Fibroblast of lung (primary cell): ENCODE measurements at regions not wholly inside any gene's neighbourhood (a gene's known extent, or its start where the extent isn't known, plus 50 kb on each side); places are given as distances from the start of the nearest gene placed in this dataset.

Experiments used
- DNase-seq, 2 donors: peaks; one replicate each; pipeline versions ENCODE4 v3.0.0 to v3.0.0-alpha.2; 2010; ENCODE audit warnings: low read depth in 2 of 2
- H2AFZ ChIP-seq: 2 replicates; pipeline ENCODE4 v1.5.1; 2012; ENCODE audit warnings: low read length, control low read depth, inconsistent platforms
- H3K27ac ChIP-seq: 2 replicates; pipeline ENCODE4 v1.5.1; 2011; ENCODE audit warnings: low read length, control low read depth; ENCODE audit not compliant: insufficient read depth
- H3K27me3 ChIP-seq: 2 replicates; pipeline ENCODE4 v1.5.1; 2011; ENCODE audit warnings: mild to moderate bottlenecking, low read length; ENCODE audit not compliant: control insufficient read depth, insufficient read depth
- H3K36me3 ChIP-seq: 2 replicates; pipeline ENCODE4 v1.5.1; 2011; ENCODE audit warnings: low read length; ENCODE audit not compliant: control insufficient read depth, insufficient read depth
- H3K4me1 ChIP-seq: 2 replicates; pipeline ENCODE4 v1.5.1; 2011; ENCODE audit warnings: low read length; ENCODE audit not compliant: control insufficient read depth, insufficient read depth; ENCODE audit errors: extremely low read depth
- H3K4me2 ChIP-seq: 2 replicates; pipeline ENCODE4 v1.5.1; 2011; ENCODE audit warnings: low read length, control low read depth; ENCODE audit not compliant: insufficient read depth; ENCODE audit errors: extremely low read depth
- H3K4me3 ChIP-seq, 4 experiments: fragments of 200-600 bp in 1 of 4; sonication (generic) in 1 of 4; replicated peaks in 1 of 4; 2 replicates each; pipeline ENCODE4 v1.5.1; 2011 to 2016; ENCODE audit warnings: low read length in 4 of 4, low read depth in 3 of 4, mild to moderate bottlenecking in 3 of 4, control low read depth in 2 of 4, inconsistent platforms in 1 of 4, mixed read lengths in 1 of 4; ENCODE audit not compliant: insufficient read depth in 1 of 4; ENCODE audit errors: control extremely low read depth in 1 of 4
- H3K79me2 ChIP-seq: 2 replicates; pipeline ENCODE4 v1.5.1; 2012; ENCODE audit warnings: mild to moderate bottlenecking, low read length, inconsistent platforms; ENCODE audit not compliant: control insufficient read depth, insufficient read depth
- H3K9ac ChIP-seq: 2 replicates; pipeline ENCODE4 v1.5.1; 2011; ENCODE audit warnings: mild to moderate bottlenecking, low read length, control low read depth; ENCODE audit not compliant: insufficient read depth
- H3K9me3 ChIP-seq: 2 replicates; pipeline ENCODE4 v1.5.1; 2012; ENCODE audit warnings: low read depth, low read length; ENCODE audit not compliant: control insufficient read depth, insufficient read depth
- H4K20me1 ChIP-seq: 2 replicates; pipeline ENCODE4 v1.5.1; 2011; ENCODE audit warnings: low read length; ENCODE audit not compliant: control insufficient read depth, insufficient read depth; ENCODE audit errors: extremely low read depth
- CTCF ChIP-seq, 2 donors: IDR thresholded peaks in 1 of 2; conservative IDR thresholded peaks in 1 of 2; 1 replicate in 1 of 2; 2 replicates in 1 of 2; pipeline ENCODE4 v1.5.1; 2011 to 2012; ENCODE audit warnings: low read length in 2 of 2, control low read depth in 1 of 2, inconsistent platforms in 1 of 2, low read depth in 1 of 2, mild to moderate bottlenecking in 1 of 2
- EZH2 ChIP-seq: IDR thresholded peaks from 2 replicates; pipeline ENCODE4 v1.5.1; 2012; ENCODE audit warnings: low read length, control low read depth, mild to moderate bottlenecking; ENCODE audit errors: missing control alignments

- H3K4me2 ChIP-seq = no peak overlapping the region
- no peak overlapping the region for H2AFZ ChIP-seq
- H3K4me1 ChIP-seq = no peaks in the 10 kb centered on the region
Measured at GRCh38 chr13:31909864-31910551, 121.6 kb upstream of the FRY start.

GRCh38 chr13:31910633-31911032 lies 120.9 kb upstream of the FRY start:
- no peaks in the 10 kb centered on the region for H4K20me1 ChIP-seq
- no peak overlapping the region for H3K9ac ChIP-seq
- no peaks in the 10 kb centered on the region for H3K36me3 ChIP-seq
- DNase-seq = no peak
- no peaks in the 10 kb centered on the region for H3K9me3 ChIP-seq
- H2AFZ ChIP-seq = no peak overlapping the region
- H3K4me3 ChIP-seq = no peak overlapping the region
- no peaks in the 10 kb centered on the region for H3K4me1 ChIP-seq
- H3K27ac ChIP-seq = no peak overlapping the region
- no peak for TF ChIP-seq EZH2
- no peak for TF ChIP-seq CTCF (conservative IDR thresholded peaks at IDR 0.05 in 1 of 2, IDR thresholded peaks at IDR 0.05 in 1 of 2; ENCODE audit: low read depth in 1 of 2, low read length in 2 of 2)
- no peaks in the 10 kb centered on the region for H3K27me3 ChIP-seq
- H3K79me2 ChIP-seq = no peaks in the 10 kb centered on the region
- H3K4me2 ChIP-seq = no peak overlapping the region

More at GRCh38 chr13:31909864-31910551, 121.6 kb upstream of the FRY start:
- Histone ChIP-seq H3K36me3 (no peaks in the 10 kb centered on the region), H3K9me3 (no peaks in the 10 kb centered on the region), H4K20me1 (no peaks in the 10 kb centered on the region), H3K27ac (no peak overlapping the region), H3K9ac (no peak overlapping the region), H3K27me3 (no peaks in the 10 kb centered on the region), H3K4me3 (no peak overlapping the region), H3K79me2 (no peaks in the 10 kb centered on the region)
- peak; percentile 41 to 80 for DNase-seq
- TF ChIP-seq EZH2 (no peak), CTCF (conservative IDR thresholded peaks at IDR 0.05 in 1 of 2, IDR thresholded peaks at IDR 0.05 in 1 of 2; ENCODE audit: low read depth in 1 of 2, low read length in 2 of 2) (peak; percentile 88 to 91)

GRCh38 chr13:31912647-31913401 lies 118.8 kb upstream of the FRY start:
- Histone ChIP-seq H3K9ac (no peak overlapping the region), H3K27ac (no peak overlapping the region)
- no peak for DNase-seq

More at GRCh38 chr13:31912647-31913401, 118.8 kb upstream of the FRY start:
- Histone ChIP-seq H3K79me2 (no peaks in the 10 kb centered on the region), H2AFZ (no peak overlapping the region), H3K27me3 (no peaks in the 10 kb centered on the region), H3K4me2 (no peak overlapping the region), H3K4me3 (no peak overlapping the region), H3K4me1 (no peaks in the 10 kb centered on the region), H3K9me3 (no peaks in the 10 kb centered on the region), H3K36me3 (no peaks in the 10 kb centered on the region), H4K20me1 (no peaks in the 10 kb centered on the region)
- TF ChIP-seq CTCF (conservative IDR thresholded peaks at IDR 0.05 in 1 of 2, IDR thresholded peaks at IDR 0.05 in 1 of 2; ENCODE audit: low read depth in 1 of 2, low read length in 2 of 2) (no peak), EZH2 (no peak)
